ENCODE measurements at regions not wholly inside any gene's neighbourhood (a gene's known extent, or its start where the extent isn't known, plus 50 kb on each side); places are given as distances from the start of the nearest gene placed in this dataset.

DNA sequence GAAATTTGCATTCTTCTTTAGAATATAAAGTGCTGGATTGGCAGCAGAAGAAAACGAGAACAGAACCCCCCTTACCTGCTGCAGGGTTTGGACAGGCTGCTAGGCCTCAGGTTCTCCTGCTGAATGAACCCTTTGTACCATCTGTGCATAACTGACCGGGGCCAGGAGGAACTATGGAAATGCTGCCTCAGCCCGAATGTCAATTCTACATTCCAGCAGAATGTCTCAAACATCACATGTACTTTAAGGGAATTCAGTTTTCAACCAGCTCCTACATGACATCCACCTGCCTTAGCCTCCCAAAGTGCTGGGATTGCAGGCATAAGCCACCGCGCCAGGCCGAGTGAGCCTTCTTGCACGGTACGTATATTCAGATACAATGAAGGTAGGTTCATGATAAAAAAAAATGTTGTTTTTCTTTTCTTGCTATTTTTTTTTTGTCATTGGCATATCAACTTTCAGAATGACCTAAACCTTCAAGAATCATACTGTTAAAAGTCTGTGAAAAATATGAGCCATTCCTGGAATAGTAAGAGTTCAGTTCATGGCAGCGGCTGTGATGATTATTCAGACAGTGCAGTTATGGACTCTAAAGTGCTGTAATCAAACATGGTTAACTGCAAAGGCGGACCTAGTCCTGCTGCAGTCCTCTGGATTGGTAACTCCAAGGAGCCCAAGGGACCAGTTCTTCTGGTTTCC is 84.4 kb upstream of the TNS3 start:
- TF ChIP-seq, protein P1, sequence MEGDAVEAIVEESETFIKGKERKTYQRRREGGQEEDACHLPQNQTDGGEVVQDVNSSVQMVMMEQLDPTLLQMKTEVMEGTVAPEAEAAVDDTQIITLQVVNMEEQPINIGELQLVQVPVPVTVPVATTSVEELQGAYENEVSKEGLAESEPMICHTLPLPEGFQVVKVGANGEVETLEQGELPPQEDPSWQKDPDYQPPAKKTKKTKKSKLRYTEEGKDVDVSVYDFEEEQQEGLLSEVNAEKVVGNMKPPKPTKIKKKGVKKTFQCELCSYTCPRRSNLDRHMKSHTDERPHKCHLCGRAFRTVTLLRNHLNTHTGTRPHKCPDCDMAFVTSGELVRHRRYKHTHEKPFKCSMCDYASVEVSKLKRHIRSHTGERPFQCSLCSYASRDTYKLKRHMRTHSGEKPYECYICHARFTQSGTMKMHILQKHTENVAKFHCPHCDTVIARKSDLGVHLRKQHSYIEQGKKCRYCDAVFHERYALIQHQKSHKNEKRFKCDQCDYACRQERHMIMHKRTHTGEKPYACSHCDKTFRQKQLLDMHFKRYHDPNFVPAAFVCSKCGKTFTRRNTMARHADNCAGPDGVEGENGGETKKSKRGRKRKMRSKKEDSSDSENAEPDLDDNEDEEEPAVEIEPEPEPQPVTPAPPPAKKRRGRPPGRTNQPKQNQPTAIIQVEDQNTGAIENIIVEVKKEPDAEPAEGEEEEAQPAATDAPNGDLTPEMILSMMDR (IDR thresholded peaks at IDR 0.05), result no peak
- no peak for TF ChIP-seq POLR2A (IDR thresholded peaks at IDR 0.05)
